SU-DHL-6 (cell line): ENCODE measurements at regions not wholly inside any gene's neighbourhood (a gene's known extent, or its start where the extent isn't known, plus 50 kb on each side); places are given as distances from the start of the nearest gene placed in this dataset.

Source experiments
- EZH2phosphoT487 ChIP-seq: fragments of 200-600 bp; sonication (generic), shearing (Covaris generic); conservative IDR thresholded peaks from 2 replicates; pipeline ENCODE4 v1.6.1; 2018; ENCODE audit warnings: mild to moderate bottlenecking, antibody characterized with exemption, low read length, moderate library complexity, mixed read lengths
- TF ChIP-seq, protein P1 (sequence below): fragments of 200-600 bp; sonication (generic); IDR thresholded peaks from one replicate; pipeline ENCODE4 v1.5.1; 2017; ENCODE audit warnings: antibody characterized with exemption, mild to moderate bottlenecking, low read length, moderate library complexity; ENCODE audit not compliant: insufficient read depth, poor library complexity, severe bottlenecking

DNA sequence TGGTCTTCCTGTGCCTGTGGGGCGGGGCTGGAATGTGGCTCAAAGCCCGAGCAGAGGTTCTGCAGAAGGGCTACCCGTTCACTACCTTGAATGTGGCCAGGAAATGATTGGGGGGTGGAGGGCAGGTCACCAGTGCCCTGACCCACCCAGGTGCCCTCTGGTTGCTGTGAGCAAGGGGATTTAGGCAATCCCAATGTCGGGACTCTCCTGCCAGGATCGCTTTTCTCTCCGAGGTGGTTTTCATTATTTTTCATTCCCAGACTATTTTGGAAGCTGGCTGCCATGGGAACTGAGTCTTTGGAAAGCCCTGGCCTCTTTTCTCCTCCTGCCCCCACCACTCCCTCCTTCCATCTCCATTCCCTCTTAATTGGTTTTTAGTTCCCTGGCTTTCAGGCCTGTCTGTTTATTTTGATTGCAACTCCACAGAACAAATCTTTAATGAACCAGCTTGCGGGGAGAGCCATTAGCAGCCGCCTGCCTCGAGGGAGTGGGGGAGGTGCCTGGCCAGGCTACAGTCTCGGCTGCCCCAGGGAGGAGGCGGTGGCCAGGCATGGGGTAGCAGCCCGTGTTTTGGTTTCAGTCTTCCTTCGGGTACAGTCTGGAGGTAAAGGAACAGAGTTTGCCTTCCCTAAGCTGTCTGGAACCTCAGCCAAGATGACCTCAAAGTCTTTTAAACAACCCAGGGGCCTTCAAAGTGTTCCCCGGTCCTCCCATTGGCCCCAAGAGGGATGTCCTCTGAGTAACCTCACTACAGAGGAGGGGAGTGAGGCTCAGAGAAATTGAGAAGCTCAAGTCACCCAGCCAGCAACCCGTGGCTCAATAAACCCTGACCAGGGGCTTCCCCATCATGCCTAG is 114.4 kb upstream of the HAAO start:
- TF ChIP-seq EZH2phosphoT487 = no peak
- TF ChIP-seq, protein P1, sequence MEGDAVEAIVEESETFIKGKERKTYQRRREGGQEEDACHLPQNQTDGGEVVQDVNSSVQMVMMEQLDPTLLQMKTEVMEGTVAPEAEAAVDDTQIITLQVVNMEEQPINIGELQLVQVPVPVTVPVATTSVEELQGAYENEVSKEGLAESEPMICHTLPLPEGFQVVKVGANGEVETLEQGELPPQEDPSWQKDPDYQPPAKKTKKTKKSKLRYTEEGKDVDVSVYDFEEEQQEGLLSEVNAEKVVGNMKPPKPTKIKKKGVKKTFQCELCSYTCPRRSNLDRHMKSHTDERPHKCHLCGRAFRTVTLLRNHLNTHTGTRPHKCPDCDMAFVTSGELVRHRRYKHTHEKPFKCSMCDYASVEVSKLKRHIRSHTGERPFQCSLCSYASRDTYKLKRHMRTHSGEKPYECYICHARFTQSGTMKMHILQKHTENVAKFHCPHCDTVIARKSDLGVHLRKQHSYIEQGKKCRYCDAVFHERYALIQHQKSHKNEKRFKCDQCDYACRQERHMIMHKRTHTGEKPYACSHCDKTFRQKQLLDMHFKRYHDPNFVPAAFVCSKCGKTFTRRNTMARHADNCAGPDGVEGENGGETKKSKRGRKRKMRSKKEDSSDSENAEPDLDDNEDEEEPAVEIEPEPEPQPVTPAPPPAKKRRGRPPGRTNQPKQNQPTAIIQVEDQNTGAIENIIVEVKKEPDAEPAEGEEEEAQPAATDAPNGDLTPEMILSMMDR = no peak
